ENCODE measurements at regions not wholly inside any gene's neighbourhood (a gene's known extent, or its start where the extent isn't known, plus 50 kb on each side); places are given as distances from the start of the nearest gene placed in this dataset.

DNA sequence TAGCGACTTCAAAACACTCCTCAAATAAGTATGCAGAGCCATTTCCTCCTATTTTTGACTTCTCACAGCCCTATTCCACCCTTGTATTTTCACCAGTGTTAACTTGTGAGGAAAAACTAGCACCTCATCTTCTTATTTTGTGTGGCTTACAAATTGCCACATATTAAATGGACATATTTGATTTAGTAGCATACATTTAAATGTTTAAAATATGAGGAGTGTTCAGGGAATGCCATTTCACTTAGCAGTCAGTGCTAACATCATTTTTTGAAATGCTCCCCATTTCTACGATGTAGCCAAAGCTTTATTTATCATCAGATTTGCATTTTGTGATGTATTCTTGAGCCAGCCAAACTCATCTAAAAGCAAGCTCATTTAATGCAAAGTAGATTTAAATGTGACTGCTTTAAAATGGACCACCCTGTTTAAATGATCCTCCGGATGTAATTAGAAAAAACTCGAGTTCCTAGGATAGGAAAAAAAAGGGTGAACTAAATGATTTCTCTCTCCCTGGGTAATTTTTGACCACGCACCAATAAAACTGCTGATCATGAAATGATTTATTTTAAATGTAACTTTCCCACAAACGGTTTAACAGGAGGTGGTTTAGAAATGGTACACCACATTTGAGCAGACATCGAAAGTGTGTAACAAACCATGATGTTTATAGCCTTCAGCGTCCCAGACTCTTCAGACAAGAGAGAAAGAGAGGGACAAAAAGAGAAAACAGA is 172.6 kb downstream of the CD83 start:
- Histone ChIP-seq H3K27ac (ENCODE audit: low read depth, low read length, poor library complexity, severe bottlenecking) (no peak overlapping the region), H3K79me2 (ENCODE audit: insufficient read depth, low read depth, low read length) (no peaks in the 10 kb centered on the region), H4K20me1 (ENCODE audit: insufficient read depth, low read length) (no peaks in the 10 kb centered on the region), H3K4me3 (ENCODE audit: low read depth, low read length, poor library complexity, severe bottlenecking) (no peak overlapping the region), H2AFZ (ENCODE audit: low read length) (no peak overlapping the region), H3K36me3 (ENCODE audit: insufficient read depth, low read length) (no peaks in the 10 kb centered on the region), H3K4me1 (ENCODE audit: insufficient read depth, low read length, poor library complexity, severe bottlenecking) (peaks cover 4% of the 10 kb centered on the region), H3K9me3 (ENCODE audit: low read length) (no peaks in the 10 kb centered on the region; the same call in 1 of the 2 replicates), H3K9me2 (ENCODE audit: insufficient read depth, low read length) (no peaks in the 10 kb centered on the region), H3K4me2 (ENCODE audit: low read length) (no peak overlapping the region)
- TF ChIP-seq, protein P1, sequence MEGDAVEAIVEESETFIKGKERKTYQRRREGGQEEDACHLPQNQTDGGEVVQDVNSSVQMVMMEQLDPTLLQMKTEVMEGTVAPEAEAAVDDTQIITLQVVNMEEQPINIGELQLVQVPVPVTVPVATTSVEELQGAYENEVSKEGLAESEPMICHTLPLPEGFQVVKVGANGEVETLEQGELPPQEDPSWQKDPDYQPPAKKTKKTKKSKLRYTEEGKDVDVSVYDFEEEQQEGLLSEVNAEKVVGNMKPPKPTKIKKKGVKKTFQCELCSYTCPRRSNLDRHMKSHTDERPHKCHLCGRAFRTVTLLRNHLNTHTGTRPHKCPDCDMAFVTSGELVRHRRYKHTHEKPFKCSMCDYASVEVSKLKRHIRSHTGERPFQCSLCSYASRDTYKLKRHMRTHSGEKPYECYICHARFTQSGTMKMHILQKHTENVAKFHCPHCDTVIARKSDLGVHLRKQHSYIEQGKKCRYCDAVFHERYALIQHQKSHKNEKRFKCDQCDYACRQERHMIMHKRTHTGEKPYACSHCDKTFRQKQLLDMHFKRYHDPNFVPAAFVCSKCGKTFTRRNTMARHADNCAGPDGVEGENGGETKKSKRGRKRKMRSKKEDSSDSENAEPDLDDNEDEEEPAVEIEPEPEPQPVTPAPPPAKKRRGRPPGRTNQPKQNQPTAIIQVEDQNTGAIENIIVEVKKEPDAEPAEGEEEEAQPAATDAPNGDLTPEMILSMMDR (conservative IDR thresholded peaks at IDR 0.05; ENCODE audit: low read length) = no peak
- no peak for TF ChIP-seq EZH2phosphoT487 (IDR thresholded peaks at IDR 0.05; ENCODE audit: borderline replicate concordance, low read depth, low read length)
- ChIA-PET CTCF (ENCODE audit: unreplicated experiment) (interaction anchor here (1.1 kb wide), 1 partner anchor 10 kb away, joined by 3 read pairs; no protein-coding TSS in a partner anchor), POLR2A (interaction anchor here (1.1 to 1.5 kb wide), 5 partner anchors 8 to 29 kb away, joined by 3 to 5 read pairs (median 4); no protein-coding TSS in a partner anchor)
- no TSS peak for BruUV-seq (replicated peaks)
- DNase-seq (ENCODE audit: low spot score) = no peak
- intact Hi-C loops (cut with micrococcal nuclease; ENCODE audit: unreplicated experiment) = no loop called here

DNA sequence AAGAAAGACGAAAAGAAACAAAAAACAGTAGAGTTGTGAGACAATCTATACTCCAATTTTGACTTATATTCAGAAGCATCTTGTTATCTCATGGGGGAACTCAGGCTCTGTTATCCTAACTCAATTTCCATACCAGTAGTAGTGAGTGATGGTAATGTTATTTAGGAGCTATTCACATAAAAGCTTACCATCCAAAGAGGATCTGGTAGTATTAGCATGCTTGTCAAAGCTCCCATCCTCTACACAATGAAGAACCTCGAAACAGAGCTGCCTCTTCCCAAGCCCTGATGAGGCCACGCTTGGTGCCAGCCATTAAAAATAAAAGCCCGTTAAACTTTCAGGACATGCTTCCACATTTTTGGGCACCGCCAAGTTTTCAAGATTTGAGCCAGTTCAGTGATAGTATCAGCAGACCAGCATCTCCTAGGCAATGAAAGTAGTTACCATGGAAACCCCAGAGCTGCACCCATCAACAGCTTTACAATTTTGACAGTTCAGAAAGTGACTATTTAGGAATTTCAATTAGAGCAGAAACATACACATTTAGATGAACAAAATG is 173.3 kb downstream of the CD83 start:
- no peak overlapping the region for H3K4me3 ChIP-seq (ENCODE audit: low read depth, low read length, poor library complexity, severe bottlenecking)
- no peaks in the 10 kb centered on the region for H3K36me3 ChIP-seq (ENCODE audit: insufficient read depth, low read length)
- peaks cover 4% of the 10 kb centered on the region for H3K4me1 ChIP-seq (ENCODE audit: insufficient read depth, low read length, poor library complexity, severe bottlenecking)
- no TSS peak for BruUV-seq (replicated peaks)
- POLR2A ChIA-PET = interaction anchor here (1.1 to 1.6 kb wide), 5 partner anchors 9 to 29 kb away, joined by 3 to 4 read pairs (median 3); no protein-coding TSS in a partner anchor
- CTCF ChIA-PET (ENCODE audit: unreplicated experiment) = interaction anchor here (1.1 kb wide), 1 partner anchor 9 kb away, joined by 3 read pairs; no protein-coding TSS in a partner anchor
- no peaks in the 10 kb centered on the region for H3K9me2 ChIP-seq (ENCODE audit: insufficient read depth, low read length)
- H3K4me2 ChIP-seq (ENCODE audit: low read length) = no peak overlapping the region
- no peaks in the 10 kb centered on the region for H3K79me2 ChIP-seq (ENCODE audit: insufficient read depth, low read depth, low read length)
- no peak for DNase-seq (ENCODE audit: low spot score)
- H3K9me3 ChIP-seq (ENCODE audit: low read length) = no peaks in the 10 kb centered on the region; the same call in 1 of the 2 replicates
- TF ChIP-seq EZH2phosphoT487 (IDR thresholded peaks at IDR 0.05; ENCODE audit: borderline replicate concordance, low read depth, low read length) = no peak
- intact Hi-C loops (cut with micrococcal nuclease; ENCODE audit: unreplicated experiment) = no loop called here
- no peak overlapping the region for H3K27ac ChIP-seq (ENCODE audit: low read depth, low read length, poor library complexity, severe bottlenecking)
- H2AFZ ChIP-seq (ENCODE audit: low read length) = no peak overlapping the region
- H4K20me1 ChIP-seq (ENCODE audit: insufficient read depth, low read length) = no peaks in the 10 kb centered on the region

DNA sequence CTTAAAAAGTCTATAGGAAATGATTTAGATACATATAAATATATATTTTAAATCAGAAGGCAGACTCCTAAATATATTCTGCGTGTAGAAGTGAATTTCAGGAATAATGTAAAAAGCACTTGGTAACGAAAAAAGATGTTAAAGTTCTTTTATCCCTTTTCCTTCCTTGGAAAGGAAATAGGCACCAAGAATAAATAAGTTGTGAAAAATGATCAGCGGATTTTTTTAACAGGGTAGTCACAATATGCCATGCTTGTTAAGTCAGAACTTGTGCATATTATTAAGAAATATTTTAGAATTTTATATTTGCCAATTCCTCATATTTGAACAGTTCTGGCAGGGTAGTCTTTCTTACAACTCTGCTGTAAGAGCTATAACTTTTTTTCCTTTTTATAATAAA is 173.8 kb downstream of the CD83 start:
- H3K9me3 ChIP-seq (ENCODE audit: low read length) = no peaks in the 10 kb centered on the region; the same call in 1 of the 2 replicates
- no peaks in the 10 kb centered on the region for H3K9me2 ChIP-seq (ENCODE audit: insufficient read depth, low read length)
- no peak overlapping the region for H3K27ac ChIP-seq (ENCODE audit: low read depth, low read length, poor library complexity, severe bottlenecking)
- H3K4me2 ChIP-seq (ENCODE audit: low read length) = no peak overlapping the region
- H4K20me1 ChIP-seq (ENCODE audit: insufficient read depth, low read length) = no peaks in the 10 kb centered on the region
- H3K4me3 ChIP-seq (ENCODE audit: low read depth, low read length, poor library complexity, severe bottlenecking) = no peak overlapping the region
- H3K79me2 ChIP-seq (ENCODE audit: insufficient read depth, low read depth, low read length) = no peaks in the 10 kb centered on the region
- intact Hi-C loops (cut with micrococcal nuclease; ENCODE audit: unreplicated experiment) = no loop called here
- BruUV-seq (replicated peaks) = no TSS peak
- TF ChIP-seq EZH2phosphoT487 (IDR thresholded peaks at IDR 0.05; ENCODE audit: borderline replicate concordance, low read depth, low read length) = no peak
- TF ChIP-seq, protein P1 (conservative IDR thresholded peaks at IDR 0.05; ENCODE audit: low read length) = no peak
- H3K36me3 ChIP-seq (ENCODE audit: insufficient read depth, low read length) = no peaks in the 10 kb centered on the region
- H2AFZ ChIP-seq (ENCODE audit: low read length) = no peak overlapping the region
- POLR2A ChIA-PET = interaction anchor here (0.9 to 1.6 kb wide), 4 partner anchors 10 to 55 kb away, joined by 3 to 4 read pairs (median 4); no protein-coding TSS in a partner anchor
- peaks cover 4% of the 10 kb centered on the region for H3K4me1 ChIP-seq (ENCODE audit: insufficient read depth, low read length, poor library complexity, severe bottlenecking)
- no peak for DNase-seq (ENCODE audit: low spot score)
- CTCF ChIA-PET (ENCODE audit: unreplicated experiment) = interaction anchor here (1.1 kb wide), 1 partner anchor 8 kb away, joined by 3 read pairs; no protein-coding TSS in a partner anchor
